Esophagus squamous epithelium (tissue), 4 donors: ENCODE measurements at regions not wholly inside any gene's neighbourhood (a gene's known extent, or its start where the extent isn't known, plus 50 kb on each side); places are given as distances from the start of the nearest gene placed in this dataset.

Experiments used
- POLR2A ChIP-seq, 4 donors: fragments of 450-650 bp; IDR thresholded peaks; one replicate each; pipeline ENCODE4 v1.6.1; 2017; ENCODE audit warnings: antibody characterized with exemption in 4 of 4, mild to moderate bottlenecking in 4 of 4, moderate library complexity in 3 of 4
- TF ChIP-seq, protein P1 (sequence below), 6 experiments: fragments of 450-650 bp in 4 of 6; fragments of 200-600 bp in 2 of 6; sonication (generic) in 2 of 6; IDR thresholded peaks; one replicate each; pipeline ENCODE4 v1.5.1; 2016 to 2019; ENCODE audit warnings: antibody characterized with exemption in 6 of 6, mild to moderate bottlenecking in 4 of 6, moderate library complexity in 4 of 6

DNA sequence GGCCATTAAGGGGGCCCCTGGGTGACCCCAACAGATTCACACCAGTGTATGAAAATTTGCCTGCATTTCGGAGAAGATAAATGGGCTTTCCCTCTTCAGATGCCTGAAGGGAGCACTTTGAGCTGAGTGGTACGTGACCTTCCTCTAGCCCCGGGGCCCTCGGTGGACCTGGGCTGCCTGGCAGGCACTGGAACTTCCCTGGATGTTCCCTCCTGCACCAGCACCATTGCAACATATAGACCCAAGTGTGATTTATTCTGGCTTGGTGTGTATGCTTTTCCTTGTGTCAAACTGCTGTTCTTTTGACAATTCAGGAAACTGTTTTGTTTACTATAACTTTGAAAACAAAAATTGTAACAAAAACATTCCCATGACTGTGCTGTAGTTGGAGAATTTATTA, 93.8 kb downstream of the TNFRSF13B start:
- TF ChIP-seq, protein P1, sequence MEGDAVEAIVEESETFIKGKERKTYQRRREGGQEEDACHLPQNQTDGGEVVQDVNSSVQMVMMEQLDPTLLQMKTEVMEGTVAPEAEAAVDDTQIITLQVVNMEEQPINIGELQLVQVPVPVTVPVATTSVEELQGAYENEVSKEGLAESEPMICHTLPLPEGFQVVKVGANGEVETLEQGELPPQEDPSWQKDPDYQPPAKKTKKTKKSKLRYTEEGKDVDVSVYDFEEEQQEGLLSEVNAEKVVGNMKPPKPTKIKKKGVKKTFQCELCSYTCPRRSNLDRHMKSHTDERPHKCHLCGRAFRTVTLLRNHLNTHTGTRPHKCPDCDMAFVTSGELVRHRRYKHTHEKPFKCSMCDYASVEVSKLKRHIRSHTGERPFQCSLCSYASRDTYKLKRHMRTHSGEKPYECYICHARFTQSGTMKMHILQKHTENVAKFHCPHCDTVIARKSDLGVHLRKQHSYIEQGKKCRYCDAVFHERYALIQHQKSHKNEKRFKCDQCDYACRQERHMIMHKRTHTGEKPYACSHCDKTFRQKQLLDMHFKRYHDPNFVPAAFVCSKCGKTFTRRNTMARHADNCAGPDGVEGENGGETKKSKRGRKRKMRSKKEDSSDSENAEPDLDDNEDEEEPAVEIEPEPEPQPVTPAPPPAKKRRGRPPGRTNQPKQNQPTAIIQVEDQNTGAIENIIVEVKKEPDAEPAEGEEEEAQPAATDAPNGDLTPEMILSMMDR (IDR thresholded peaks at IDR 0.05) = no peak
- TF ChIP-seq POLR2A (IDR thresholded peaks at IDR 0.05) = no peak
